Neural cell (in vitro differentiated cells): ENCODE measurements at regions not wholly inside any gene's neighbourhood (a gene's known extent, or its start where the extent isn't known, plus 50 kb on each side); places are given as distances from the start of the nearest gene placed in this dataset.

Source experiments
- CTCF ChIP-seq: fragments of 450-650 bp; IDR thresholded peaks from 2 replicates; pipeline ENCODE4 v1.5.1; 2014; ENCODE audit warnings: antibody characterized with exemption, mild to moderate bottlenecking, moderate library complexity; ENCODE audit not compliant: poor library complexity, severe bottlenecking
- EZH2 ChIP-seq: fragments of 200-600, 300-800 bp; shearing (Covaris generic), sonication (generic); IDR thresholded peaks from 2 replicates; pipeline ENCODE4 v1.6.1; 2014; ENCODE audit warnings: antibody characterized with exemption, low read length, borderline replicate concordance, mild to moderate bottlenecking; ENCODE audit not compliant: insufficient read depth, poor library complexity, severe bottlenecking
- MXI1 ChIP-seq: fragments of 450-650 bp; conservative IDR thresholded peaks from 2 replicates; pipeline ENCODE4 v1.6.1; 2014; ENCODE audit warnings: antibody characterized with exemption, mild to moderate bottlenecking; ENCODE audit not compliant: poor library complexity, severe bottlenecking
- POLR2AphosphoS5 ChIP-seq: IDR thresholded peaks from 2 replicates; pipeline ENCODE4 v1.6.1; 2012
- REST ChIP-seq: IDR thresholded peaks from 2 replicates; pipeline ENCODE4 v1.6.1; 2012; ENCODE audit warnings: borderline replicate concordance
- SMC3 ChIP-seq: fragments of 450-650 bp; conservative IDR thresholded peaks from 2 replicates; pipeline ENCODE4 v1.6.1; 2014; ENCODE audit warnings: antibody characterized with exemption, mild to moderate bottlenecking, moderate library complexity; ENCODE audit not compliant: poor library complexity
- TAF1 ChIP-seq: IDR thresholded peaks from 2 replicates; pipeline ENCODE4 v1.6.1; 2012; ENCODE audit warnings: low read depth

GRCh38 chr9:87277346-87277745, 220.3 kb upstream of the DAPK1 start:
- TF ChIP-seq CTCF = no peak
- no peak for TF ChIP-seq POLR2AphosphoS5
- TF ChIP-seq EZH2 = no peak
- TF ChIP-seq SMC3 = no peak
- no peak for TF ChIP-seq REST
- no peak for TF ChIP-seq TAF1
- no peak for TF ChIP-seq MXI1
